Muscle of back (tissue), 3 donors: ENCODE measurements at regions not wholly inside any gene's neighbourhood (a gene's known extent, or its start where the extent isn't known, plus 50 kb on each side); places are given as distances from the start of the nearest gene placed in this dataset.
A peak's percentile ranks its signal among the peaks of the same experiment; 100 is the strongest.
"Not testable (repeated sequence)": the region's sequence is repeated elsewhere in the genome, so short reads cannot be mapped to it uniquely, and the experiment has no call there.

Experiments
- DNase-seq, 3 donors: peaks; one replicate each; pipeline versions ENCODE4 v3.0.0 to v3.0.0-alpha.2; 2013

- DNase-seq, result no peak
Measured at GRCh38 chr13:100811928-100812327, 137.3 kb upstream of the TMTC4 start.

GRCh38 chr13:100811024-100811865 lies 136.7 kb upstream of the TMTC4 start:
- no peak for DNase-seq

GRCh38 chr13:100810481-100810880 lies 135.9 kb upstream of the TMTC4 start:
- no peak for DNase-seq

GRCh38 chr13:100809856-100810255 lies 135.3 kb upstream of the TMTC4 start:
- no peak for DNase-seq

GRCh38 chr13:100809129-100809390 lies 134.5 kb upstream of the TMTC4 start:
- DNase-seq, result no peak

GRCh38 chr13:100808330-100809128 lies 133.9 kb upstream of the TMTC4 start:
- DNase-seq, result no peak

GRCh38 chr13:100803091-100803490 lies 128.5 kb upstream of the TMTC4 start:
- no peak for DNase-seq

- DNase-seq, result no peak
Measured at GRCh38 chr13:100800283-100800875, 125.8 kb upstream of the TMTC4 start.

- DNase-seq, result no peak
Measured at GRCh38 chr13:100798739-100799361, 124.3 kb upstream of the TMTC4 start.

GRCh38 chr13:100797921-100798320 lies 123.3 kb upstream of the TMTC4 start:
- DNase-seq, result no peak

GRCh38 chr13:100796463-100796862 lies 121.9 kb upstream of the TMTC4 start:
- no peak for DNase-seq

- no peak for DNase-seq
Measured at GRCh38 chr13:100794575-100794974, 120.0 kb upstream of the TMTC4 start.

- no peak for DNase-seq
Measured at GRCh38 chr13:100790405-100790804, 115.8 kb upstream of the TMTC4 start.

GRCh38 chr13:100789968-100790367 lies 115.4 kb upstream of the TMTC4 start:
- peak in 1 of 3 donors; percentile 2 for DNase-seq

- peak; percentile 7 to 47 (median 29) for DNase-seq
Measured at GRCh38 chr13:100789481-100789880, 114.9 kb upstream of the TMTC4 start.

- DNase-seq, result no peak
Measured at GRCh38 chr13:100789025-100789424, 114.4 kb upstream of the TMTC4 start.

GRCh38 chr13:100788540-100788939 lies 113.9 kb upstream of the TMTC4 start:
- no peak for DNase-seq

GRCh38 chr13:100787899-100788298 lies 113.3 kb upstream of the TMTC4 start:
- DNase-seq, result no peak

- DNase-seq, result not testable (repeated sequence)
Measured at GRCh38 chr13:100776686-100777085, 102.1 kb upstream of the TMTC4 start.

GRCh38 chr13:100773923-100774663 lies 99.5 kb upstream of the TMTC4 start:
- DNase-seq, result no peak

- DNase-seq, result no peak
Measured at GRCh38 chr13:100773429-100773828, 98.8 kb upstream of the TMTC4 start.

- DNase-seq, result no peak
Measured at GRCh38 chr13:100767192-100767591, 92.6 kb upstream of the TMTC4 start.
